ENCODE measurements at regions not wholly inside any gene's neighbourhood (a gene's known extent, or its start where the extent isn't known, plus 50 kb on each side); places are given as distances from the start of the nearest gene placed in this dataset.

- H3K4me3 Mint-ChIP-seq = no peak overlapping the region
- H3K27ac Mint-ChIP-seq = no peak overlapping the region
- no peak for TF ChIP-seq CTCF (IDR thresholded peaks at IDR 0.05)
- H3K9me3 Mint-ChIP-seq = peaks cover 6% of the 10 kb centered on the region
- H3K27me3 Mint-ChIP-seq (ENCODE audit: insufficient read depth) = peaks cover 2% of the 10 kb centered on the region; the same call in 1 of the 2 replicates
- no peaks in the 10 kb centered on the region for H3K36me3 Mint-ChIP-seq (ENCODE audit: low read depth)
- H3K4me1 Mint-ChIP-seq (ENCODE audit: low read depth) = no peaks in the 10 kb centered on the region
- no peak for DNase-seq
These were observed 434.0 kb downstream of the NFIB start for GRCh38 chr9:13879981-13880380.

GRCh38 chr9:13879011-13879410 lies 434.9 kb downstream of the NFIB start:
- no peak overlapping the region for H3K27ac Mint-ChIP-seq
- no peaks in the 10 kb centered on the region for H3K36me3 Mint-ChIP-seq (ENCODE audit: low read depth)
- DNase-seq = no peak
- H3K4me3 Mint-ChIP-seq = no peak overlapping the region
- no peak for TF ChIP-seq CTCF (IDR thresholded peaks at IDR 0.05)
- H3K27me3 Mint-ChIP-seq (ENCODE audit: insufficient read depth) = peaks cover 2% of the 10 kb centered on the region; the same call in 1 of the 2 replicates
- peaks cover 5% of the 10 kb centered on the region; the same call in 1 of the 2 replicates for H3K9me3 Mint-ChIP-seq
- no peaks in the 10 kb centered on the region for H3K4me1 Mint-ChIP-seq (ENCODE audit: low read depth)

GRCh38 chr9:13878241-13878711 lies 435.7 kb downstream of the NFIB start:
- H3K9me3 Mint-ChIP-seq = peaks cover 6% of the 10 kb centered on the region; the same call in 1 of the 2 replicates
- no peak overlapping the region for H3K4me3 Mint-ChIP-seq
- no peaks in the 10 kb centered on the region for H3K4me1 Mint-ChIP-seq (ENCODE audit: low read depth)
- H3K36me3 Mint-ChIP-seq (ENCODE audit: low read depth) = no peaks in the 10 kb centered on the region
- no peak for TF ChIP-seq CTCF (IDR thresholded peaks at IDR 0.05)
- H3K27me3 Mint-ChIP-seq (ENCODE audit: insufficient read depth) = peaks cover 2% of the 10 kb centered on the region; the same call in 1 of the 2 replicates
- no peak overlapping the region for H3K27ac Mint-ChIP-seq
- no peak for DNase-seq

GRCh38 chr9:13876741-13877140 lies 437.2 kb downstream of the NFIB start:
- H3K9me3 Mint-ChIP-seq = peaks cover 9% of the 10 kb centered on the region; the same call in 1 of the 2 replicates
- DNase-seq = no peak
- H3K27me3 Mint-ChIP-seq (ENCODE audit: insufficient read depth) = peaks cover 2% of the 10 kb centered on the region; the same call in 1 of the 2 replicates
- no peak overlapping the region for H3K27ac Mint-ChIP-seq
- no peaks in the 10 kb centered on the region for H3K4me1 Mint-ChIP-seq (ENCODE audit: low read depth)
- H3K36me3 Mint-ChIP-seq (ENCODE audit: low read depth) = no peaks in the 10 kb centered on the region
- no peak overlapping the region for H3K4me3 Mint-ChIP-seq
- TF ChIP-seq CTCF (IDR thresholded peaks at IDR 0.05) = no peak

- Mint-ChIP-seq H3K36me3 (ENCODE audit: low read depth) (no peaks in the 10 kb centered on the region), H3K4me3 (no peak overlapping the region), H3K4me1 (ENCODE audit: low read depth) (no peaks in the 10 kb centered on the region), H3K9me3 (peaks cover 9% of the 10 kb centered on the region; the same call in 1 of the 2 replicates), H3K27ac (no peak overlapping the region), H3K27me3 (ENCODE audit: insufficient read depth) (peaks cover 4% of the 10 kb centered on the region; the same call in 1 of the 2 replicates)
- no peak for TF ChIP-seq CTCF (IDR thresholded peaks at IDR 0.05)
- DNase-seq = no peak
These were observed 440.7 kb downstream of the NFIB start for GRCh38 chr9:13873203-13873602.
